Lung (tissue), 11 donors: ENCODE measurements at regions not wholly inside any gene's neighbourhood (a gene's known extent, or its start where the extent isn't known, plus 50 kb on each side); places are given as distances from the start of the nearest gene placed in this dataset.

Source experiments
- ATAC-seq: fragments of 200-7000 bp; cut with Tn5 transposase; one replicate; pipeline ENCODE4 v1.9.1; 2020; ENCODE audit warnings: moderate number of reproducible peaks; ENCODE audit not compliant: insufficient read depth, low FRiP score
- DNase-seq, 3 donors: peaks; one replicate each; pipeline ENCODE4 v3.0.0-alpha.2; 2013 to 2017
- H3K27ac ChIP-seq, 2 donors: one replicate each; pipeline ENCODE4 v1.5.1; 2013; ENCODE audit warnings: mild to moderate bottlenecking in 2 of 2, moderate library complexity in 2 of 2, control low read depth in 1 of 2, inconsistent platforms in 1 of 2, low read depth in 1 of 2, low read length in 1 of 2
- H3K27me3 ChIP-seq, 3 donors: one replicate each; pipeline ENCODE4 v1.5.1; 2013; ENCODE audit warnings: low read length in 2 of 3; ENCODE audit not compliant: control insufficient read depth in 3 of 3, insufficient read depth in 3 of 3
- H3K36me3 ChIP-seq, 4 donors: one replicate each; pipeline ENCODE4 v1.5.1; 2013; ENCODE audit warnings: low read length in 4 of 4, mild to moderate bottlenecking in 1 of 4, moderate library complexity in 1 of 4; ENCODE audit not compliant: control insufficient read depth in 4 of 4, insufficient read depth in 4 of 4
- H3K4me1 ChIP-seq, 5 donors: one replicate each; pipeline ENCODE4 v1.5.1; 2013; ENCODE audit warnings: low read length in 5 of 5, mild to moderate bottlenecking in 2 of 5, moderate library complexity in 1 of 5; ENCODE audit not compliant: control insufficient read depth in 5 of 5, insufficient read depth in 5 of 5
- H3K4me3 ChIP-seq: one replicate; pipeline ENCODE4 v1.5.1; 2013; ENCODE audit warnings: mild to moderate bottlenecking, control low read depth, moderate library complexity
- H3K9ac ChIP-seq, 2 donors: one replicate each; pipeline ENCODE4 v1.5.1; 2013; ENCODE audit warnings: low read length in 2 of 2, control low read depth in 1 of 2; ENCODE audit not compliant: insufficient read depth in 1 of 2
- H3K9me3 ChIP-seq, 4 donors: one replicate each; pipeline ENCODE4 v1.5.1; 2013; ENCODE audit warnings: low read length in 3 of 4, mild to moderate bottlenecking in 1 of 4, moderate library complexity in 1 of 4; ENCODE audit not compliant: control insufficient read depth in 4 of 4, insufficient read depth in 3 of 4
- WGBS, 2 donors: extraction: QIAGEN DNeasy Blood & Tissue Kit; methylation state at CpG; one replicate each; pipeline ENCODE4 v1.1.7; 2013; 5-methylcytosine and 5-hydroxymethylcytosine counted together
- TF ChIP-seq, protein P1 (sequence below): IDR thresholded peaks from 2 replicates; pipeline ENCODE4 v1.5.1; 2012; ENCODE audit warnings: mild to moderate bottlenecking; ENCODE audit errors: control extremely low read depth, extremely low read depth
- donor health status: control.
- donor health status: control.
- donor health status: Bipolar disorder and iron deficiency.
- donor health status: healthy.
- donor health status: DM: yes; HTN: yes; CAD: no.

GRCh38 chr4:147206807-147207206 is 261.1 kb upstream of the TTC29 start:
- ATAC-seq (no peak), DNase-seq (no peak)
- Histone ChIP-seq H3K36me3 (no peaks in the 10 kb centered on the region), H3K4me3 (no peak overlapping the region), H3K4me1 (peaks cover 0 to 3% (median 0%) of the 10 kb centered on the region in 5 donors), H3K27me3 (no peaks in the 10 kb centered on the region), H3K9me3 (no peaks in the 10 kb centered on the region), H3K9ac (no peak overlapping the region), H3K27ac (no peak overlapping the region)
- TF ChIP-seq, protein P1, sequence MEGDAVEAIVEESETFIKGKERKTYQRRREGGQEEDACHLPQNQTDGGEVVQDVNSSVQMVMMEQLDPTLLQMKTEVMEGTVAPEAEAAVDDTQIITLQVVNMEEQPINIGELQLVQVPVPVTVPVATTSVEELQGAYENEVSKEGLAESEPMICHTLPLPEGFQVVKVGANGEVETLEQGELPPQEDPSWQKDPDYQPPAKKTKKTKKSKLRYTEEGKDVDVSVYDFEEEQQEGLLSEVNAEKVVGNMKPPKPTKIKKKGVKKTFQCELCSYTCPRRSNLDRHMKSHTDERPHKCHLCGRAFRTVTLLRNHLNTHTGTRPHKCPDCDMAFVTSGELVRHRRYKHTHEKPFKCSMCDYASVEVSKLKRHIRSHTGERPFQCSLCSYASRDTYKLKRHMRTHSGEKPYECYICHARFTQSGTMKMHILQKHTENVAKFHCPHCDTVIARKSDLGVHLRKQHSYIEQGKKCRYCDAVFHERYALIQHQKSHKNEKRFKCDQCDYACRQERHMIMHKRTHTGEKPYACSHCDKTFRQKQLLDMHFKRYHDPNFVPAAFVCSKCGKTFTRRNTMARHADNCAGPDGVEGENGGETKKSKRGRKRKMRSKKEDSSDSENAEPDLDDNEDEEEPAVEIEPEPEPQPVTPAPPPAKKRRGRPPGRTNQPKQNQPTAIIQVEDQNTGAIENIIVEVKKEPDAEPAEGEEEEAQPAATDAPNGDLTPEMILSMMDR, result no peak

DNA sequence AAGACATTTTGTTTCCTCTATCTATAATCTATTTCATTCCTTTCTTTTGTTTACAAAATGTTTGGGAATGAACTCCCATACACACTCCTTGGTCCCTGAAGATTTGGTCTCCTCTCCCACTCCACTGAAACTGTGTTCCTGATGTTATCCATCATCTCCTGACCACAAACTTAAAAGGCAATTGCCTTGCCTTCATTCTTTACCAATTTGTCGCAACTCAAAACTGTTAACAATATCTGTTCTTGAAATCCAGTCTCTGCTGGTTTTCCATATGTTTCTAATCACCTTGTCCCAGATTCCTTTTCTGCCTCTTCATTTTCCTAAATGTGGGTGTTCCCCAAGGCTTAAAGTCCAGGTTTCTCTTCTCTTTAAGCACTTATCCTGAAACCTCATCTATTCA is 262.2 kb upstream of the TTC29 start:
- Histone ChIP-seq H3K4me1 (no peaks in the 10 kb centered on the region), H3K36me3 (no peaks in the 10 kb centered on the region)
- TF ChIP-seq, protein P1, result no peak

DNA sequence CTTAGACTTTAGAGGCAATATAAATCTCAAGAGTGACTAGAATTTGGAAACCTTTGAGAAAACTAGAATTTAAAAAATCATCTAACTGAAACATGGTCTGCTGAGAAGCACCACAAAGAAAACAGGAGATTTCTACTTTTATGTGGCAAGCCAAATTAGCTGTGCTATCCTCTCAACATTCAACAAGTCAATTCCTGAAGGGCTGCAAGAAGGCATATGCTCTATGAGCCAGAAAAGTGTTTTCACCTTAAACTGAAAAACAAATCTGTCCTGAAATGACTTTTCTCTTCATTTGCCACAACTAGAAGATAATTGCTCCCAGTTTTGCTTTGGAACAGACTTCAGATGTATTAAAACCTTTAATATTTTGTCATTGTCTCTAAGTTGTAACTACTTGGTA is 263.2 kb upstream of the EDNRA start:
- Histone ChIP-seq H3K4me3 (no peak overlapping the region), H3K4me1 (peaks cover 0 to 3% (median 0%) of the 10 kb centered on the region in 5 donors), H3K27ac (no peak overlapping the region), H3K36me3 (no peaks in the 10 kb centered on the region), H3K9me3 (no peaks in the 10 kb centered on the region), H3K9ac (no peak overlapping the region), H3K27me3 (no peaks in the 10 kb centered on the region)
- peak in 1 of 3 donors; percentile 70 for DNase-seq
- TF ChIP-seq, protein P1, result no peak
- ATAC-seq, result no peak

More for the DNA sequence above, 262.2 kb upstream of the TTC29 start:
- Histone ChIP-seq H3K27ac (no peak overlapping the region), H3K4me3 (no peak overlapping the region), H3K27me3 (no peaks in the 10 kb centered on the region), H3K9ac (no peak overlapping the region), H3K9me3 (no peaks in the 10 kb centered on the region)
- WGBS, 2 donors, result 80 to 86% methylated on average over 1 of the region's 1 CpG
- DNase-seq (no peak), ATAC-seq (no peak)

- Histone ChIP-seq H3K9me3 (no peaks in the 10 kb centered on the region), H3K4me3 (no peak overlapping the region), H3K36me3 (no peaks in the 10 kb centered on the region), H3K27ac (no peak overlapping the region), H3K27me3 (no peaks in the 10 kb centered on the region), H3K4me1 (peaks cover 0 to 3% (median 0%) of the 10 kb centered on the region in 5 donors), H3K9ac (no peak overlapping the region)
- TF ChIP-seq, protein P1, result no peak
- ATAC-seq (no peak), DNase-seq (no peak)
- 75 to 80% methylated on average over 2 of the region's 2 CpGs for WGBS, 2 donors
Observed at GRCh38 chr4:147219145-147219544, 261.8 kb upstream of the EDNRA start.
